T-cell (primary cell): ENCODE measurements at regions not wholly inside any gene's neighbourhood (a gene's known extent, or its start where the extent isn't known, plus 50 kb on each side); places are given as distances from the start of the nearest gene placed in this dataset.

Source experiments
- ATAC-seq, 4 experiments: fragments of 200-7000 bp in 3 of 4; fragments of 150-1000 bp in 1 of 4; cut with Tn5 transposase; replicated peaks in 1 of 4; 1 replicate in 3 of 4; 2 replicates in 1 of 4; pipeline ENCODE4 v1.10.0; 2021; ENCODE audit warnings: moderate library complexity in 3 of 4, mild to moderate bottlenecking in 2 of 4, moderate number of reproducible peaks in 1 of 4
- CTCF ChIA-PET, 2 donors: fragments of 300-600 bp; sonication (Branson Sonifier 250); formaldehyde crosslinking; loops; one replicate each; lab custom pipeline; 2022; ENCODE audit warnings: antibody characterized with exemption in 2 of 2; lab: Charles Lee
- POLR2A ChIA-PET, 2 donors: fragments of 300-600 bp; sonication (Branson Sonifier 250); formaldehyde crosslinking; loops; one replicate each; lab custom pipeline; 2022; ENCODE audit warnings: antibody characterized with exemption in 2 of 2; lab: Charles Lee
- DNase-seq, 35 experiments: peaks; one replicate each; pipeline versions ENCODE4 v3.0.0 to v3.0.0-alpha.2; 2013 to 2023
- H3K27ac ChIP-seq: one replicate; pipeline ENCODE4 v1.5.1; 2013; ENCODE audit warnings: low read length
- H3K27me3 ChIP-seq, 2 experiments: replicated peaks in 1 of 2; 1 replicate in 1 of 2; 2 replicates in 1 of 2; pipeline versions ENCODE4 v1.6.1 to v1.7.0; 2013; ENCODE audit warnings: low read length in 1 of 2, mixed read lengths in 1 of 2; ENCODE audit not compliant: control insufficient read depth in 2 of 2, insufficient read depth in 2 of 2; ENCODE audit errors: extremely low read depth in 1 of 2
- H3K36me3 ChIP-seq, 2 donors: 1 replicate in 1 of 2; 2 replicates in 1 of 2; pipeline versions ENCODE4 v1.6.1 to v1.7.0; 2013; ENCODE audit warnings: low read length in 1 of 2; ENCODE audit not compliant: control insufficient read depth in 2 of 2, insufficient read depth in 1 of 2; ENCODE audit errors: extremely low read depth in 1 of 2
- H3K4me1 ChIP-seq, 2 experiments: 1 replicate in 1 of 2; 2 replicates in 1 of 2; pipeline versions ENCODE4 v1.6.1 to v1.7.0; 2013; ENCODE audit warnings: low read length in 2 of 2, mixed read lengths in 1 of 2; ENCODE audit not compliant: insufficient read depth in 2 of 2, control insufficient read depth in 1 of 2; ENCODE audit errors: extremely low read depth in 1 of 2
- H3K4me3 ChIP-seq, 2 donors: 1 replicate in 1 of 2; 2 replicates in 1 of 2; pipeline versions ENCODE4 v1.5.1 to v1.7.0; 2013; ENCODE audit warnings: mild to moderate bottlenecking in 2 of 2, low read length in 1 of 2, moderate library complexity in 1 of 2; ENCODE audit not compliant: control insufficient read depth in 1 of 2; ENCODE audit errors: extremely low read depth in 1 of 2
- H3K9me3 ChIP-seq: 2 replicates; pipeline ENCODE4 v1.7.0; 2013
- H3K27ac Mint-ChIP-seq, 2 donors: one replicate each; pipeline ENCODE4 v1.8.0; 2020 to 2021; ENCODE audit warnings: mild to moderate bottlenecking in 2 of 2, mixed read lengths in 2 of 2
- H3K27me3 Mint-ChIP-seq, 2 donors: one replicate each; pipeline ENCODE4 v1.8.0; 2021 to 2022; ENCODE audit warnings: mixed read lengths in 2 of 2
- H3K36me3 Mint-ChIP-seq: one replicate; pipeline ENCODE4 v1.8.0; 2021; ENCODE audit warnings: mixed read lengths
- H3K4me1 Mint-ChIP-seq, 3 donors: one replicate each; pipeline ENCODE4 v1.8.0; 2020 to 2022; ENCODE audit warnings: mixed read lengths in 3 of 3, mild to moderate bottlenecking in 1 of 3
- H3K4me3 Mint-ChIP-seq, 3 donors: one replicate each; pipeline ENCODE4 v1.8.0; 2020 to 2022; ENCODE audit warnings: mild to moderate bottlenecking in 3 of 3, mixed read lengths in 3 of 3, moderate library complexity in 3 of 3
- H3K9me3 Mint-ChIP-seq, 3 donors: one replicate each; pipeline ENCODE4 v1.8.0; 2020 to 2022; ENCODE audit warnings: mixed read lengths in 3 of 3
- WGBS: methylation state at CpG from one replicate; pipeline ENCODE4 v1.1.5; 2013; ENCODE audit warnings: missing lambda C conversion rate; ENCODE audit not compliant: insufficient coverage; 5-methylcytosine and 5-hydroxymethylcytosine counted together

DNA sequence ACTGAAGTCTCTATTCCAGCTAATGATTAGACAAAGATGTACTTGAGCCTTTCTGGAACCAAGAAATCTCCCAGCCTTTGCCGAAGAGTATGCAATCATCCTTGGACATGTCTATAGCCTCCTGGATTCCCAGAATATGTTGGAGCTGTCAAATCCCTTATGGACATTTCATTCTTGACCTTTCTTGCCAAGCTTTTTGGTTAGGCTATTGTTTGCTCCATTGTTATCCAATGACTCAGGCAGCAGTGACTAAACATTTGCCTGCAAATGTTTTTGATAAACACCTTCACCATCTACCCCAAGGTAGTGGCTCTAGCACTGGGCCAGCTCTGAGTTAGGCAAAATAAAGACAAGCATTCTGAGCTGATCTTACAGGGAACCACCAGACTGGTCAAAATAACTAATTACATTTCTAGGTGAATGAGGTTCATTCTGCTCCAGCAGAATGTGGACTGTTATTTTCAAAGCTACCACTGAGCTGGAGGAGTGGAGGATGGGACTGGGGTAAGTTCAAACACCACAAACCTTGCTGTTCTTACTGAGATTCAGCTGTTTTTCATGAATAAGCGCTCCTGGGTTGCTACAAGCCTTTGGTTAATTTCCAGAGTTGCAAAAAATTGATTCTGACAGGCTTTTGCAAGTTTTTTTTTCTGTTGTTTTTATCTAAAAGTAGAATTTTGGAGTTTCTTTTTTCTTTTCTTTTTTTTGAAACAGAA lies 81.0 kb downstream of the TMEM270 start:
- Mint-ChIP-seq H3K27ac (no peak overlapping the region), H3K36me3 (peaks cover 8% of the 10 kb centered on the region), H3K4me3 (no peak overlapping the region), H3K27me3 (peaks cover 9 to 14% of the 10 kb centered on the region in 2 donors), H3K4me1 (no peaks in the 10 kb centered on the region), H3K9me3 (peaks cover 12 to 33% (median 20%) of the 10 kb centered on the region in 3 donors)
- no peaks in the 10 kb centered on the region for H3K4me1 ChIP-seq
- H3K36me3 ChIP-seq: no peaks in the 10 kb centered on the region
- WGBS: 100% methylated on average over 1 of the region's 2 CpGs
- no peaks in the 10 kb centered on the region for H3K9me3 ChIP-seq
- ChIA-PET CTCF (no interaction called here), POLR2A (no interaction called here)
- H3K4me3 ChIP-seq: no peak overlapping the region
- ATAC-seq (no peak), DNase-seq (no peak)
- no peak overlapping the region for H3K27ac ChIP-seq
- H3K27me3 ChIP-seq: peaks cover 0 to 10% of the 10 kb centered on the region in 2 experiments

DNA sequence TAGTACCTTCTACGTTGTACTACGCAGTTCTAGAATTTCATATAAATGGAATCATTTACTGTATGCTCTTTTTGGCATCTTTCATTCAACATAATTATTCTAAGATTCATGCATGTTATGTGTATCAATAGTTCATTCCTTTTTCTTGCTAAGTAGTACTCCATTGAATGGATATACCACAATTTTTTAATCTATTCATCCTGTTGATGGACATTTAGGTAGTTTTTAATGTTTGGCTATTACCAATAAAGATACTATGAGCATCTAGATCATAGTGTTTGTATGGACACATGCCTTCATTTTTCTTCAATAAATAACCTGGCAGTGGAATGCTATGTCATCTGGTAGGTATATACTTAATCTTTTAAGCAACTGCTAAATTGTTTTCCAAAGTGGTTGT lies 83.0 kb upstream of the ELN start:
- CTCF ChIA-PET: no interaction called here
- H3K9me3 Mint-ChIP-seq: peaks cover 12 to 43% (median 29%) of the 10 kb centered on the region in 3 donors

GRCh38 chr7:73948287-73948686 lies 79.7 kb upstream of the ELN start:
- no peaks in the 10 kb centered on the region for H3K4me1 ChIP-seq
- ATAC-seq (no peak), DNase-seq (no peak)
- no peak overlapping the region for H3K27ac Mint-ChIP-seq
- CTCF ChIA-PET: no interaction called here
- peaks cover 11 to 17% of the 10 kb centered on the region in 2 donors for H3K27me3 Mint-ChIP-seq
- no peak overlapping the region for H3K4me3 ChIP-seq
- WGBS: no CpG with 5 or more reads among the region's 1 CpG
- POLR2A ChIA-PET: no interaction called here
- H3K36me3 ChIP-seq: no peaks in the 10 kb centered on the region
- H3K4me1 Mint-ChIP-seq: no peaks in the 10 kb centered on the region
- peaks cover 5 to 29% (median 20%) of the 10 kb centered on the region in 3 donors for H3K9me3 Mint-ChIP-seq
- H3K27ac ChIP-seq: no peak overlapping the region
- no peaks in the 10 kb centered on the region for H3K9me3 ChIP-seq
- no peak overlapping the region for H3K4me3 Mint-ChIP-seq
- peaks cover 5% of the 10 kb centered on the region for H3K36me3 Mint-ChIP-seq
- peaks cover 0 to 24% of the 10 kb centered on the region in 2 experiments for H3K27me3 ChIP-seq

More for the DNA sequence above, 83.0 kb upstream of the ELN start:
- no peaks in the 10 kb centered on the region for H3K36me3 ChIP-seq
- no peak overlapping the region for H3K4me3 ChIP-seq
- no peak overlapping the region for H3K4me3 Mint-ChIP-seq
- peaks cover 0 to 12% of the 10 kb centered on the region in 2 experiments for H3K27me3 ChIP-seq
- WGBS: no CpG with 5 or more reads among the region's 2 CpGs
- H3K27ac Mint-ChIP-seq: no peak overlapping the region
- H3K36me3 Mint-ChIP-seq: peaks cover 8% of the 10 kb centered on the region
- POLR2A ChIA-PET: no interaction called here
- H3K4me1 ChIP-seq: no peaks in the 10 kb centered on the region
- H3K9me3 ChIP-seq: no peaks in the 10 kb centered on the region
- H3K27ac ChIP-seq: no peak overlapping the region
- peaks cover 9 to 16% of the 10 kb centered on the region in 2 donors for H3K27me3 Mint-ChIP-seq
- ATAC-seq (no peak), DNase-seq (no peak)
- H3K4me1 Mint-ChIP-seq: no peaks in the 10 kb centered on the region

- Histone ChIP-seq H3K9me3 (no peaks in the 10 kb centered on the region), H3K36me3 (no peaks in the 10 kb centered on the region), H3K4me1 (no peaks in the 10 kb centered on the region), H3K27ac (no peak overlapping the region), H3K27me3 (peaks cover 0 to 22% of the 10 kb centered on the region in 2 experiments), H3K4me3 (no peak overlapping the region)
- Mint-ChIP-seq H3K27ac (no peak overlapping the region), H3K4me1 (no peaks in the 10 kb centered on the region), H3K36me3 (no peaks in the 10 kb centered on the region), H3K27me3 (peaks cover 14 to 25% of the 10 kb centered on the region in 2 donors), H3K9me3 (peaks cover 0 to 16% (median 13%) of the 10 kb centered on the region in 3 donors), H3K4me3 (no peak overlapping the region)
- WGBS: no CpG with 5 or more reads among the region's 4 CpGs
- POLR2A ChIA-PET: no interaction called here
- ATAC-seq: no peak
- CTCF ChIA-PET: no interaction called here
- DNase-seq: no peak
Observed at GRCh38 chr7:73952266-73952665, 75.7 kb upstream of the ELN start.

DNA sequence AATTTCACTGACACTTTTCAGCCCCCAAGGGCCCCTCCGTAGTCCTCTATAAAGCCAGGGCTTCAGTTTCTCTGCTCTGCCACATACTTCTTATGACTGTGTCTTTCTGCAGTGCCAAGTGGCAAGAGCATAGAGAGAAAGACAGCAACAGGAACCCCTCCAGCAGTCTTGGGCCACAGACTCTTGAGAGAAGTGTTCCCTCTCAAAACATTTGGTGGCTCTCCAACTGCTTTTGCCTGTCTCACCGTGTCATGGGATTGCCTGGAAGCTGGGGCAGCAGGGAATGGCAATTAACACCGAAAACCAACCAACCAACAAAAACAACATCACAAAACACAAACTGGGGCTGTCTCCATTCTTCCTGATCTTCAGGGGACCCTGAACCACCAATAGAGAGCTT lies 73.8 kb upstream of the ELN start:
- Mint-ChIP-seq H3K4me3 (no peak overlapping the region), H3K27me3 (peaks cover 14 to 22% of the 10 kb centered on the region in 2 donors), H3K4me1 (no peaks in the 10 kb centered on the region), H3K27ac (no peak overlapping the region), H3K9me3 (peaks cover 0 to 3% (median 1%) of the 10 kb centered on the region in 3 donors), H3K36me3 (no peaks in the 10 kb centered on the region)
- H3K27me3 ChIP-seq: peaks cover 0 to 19% of the 10 kb centered on the region in 2 experiments
- H3K4me1 ChIP-seq: no peaks in the 10 kb centered on the region
- WGBS: 84% methylated on average over 3 of the region's 3 CpGs
- no peak overlapping the region for H3K4me3 ChIP-seq
- no peak overlapping the region for H3K27ac ChIP-seq
- no peaks in the 10 kb centered on the region for H3K9me3 ChIP-seq
- CTCF ChIA-PET: interaction anchor here in 1 of 2 donors (0.7 kb wide), 1 partner anchor 38 kb away, joined by 6 read pairs; no protein-coding TSS in a partner anchor
- POLR2A ChIA-PET: no interaction called here
- DNase-seq: no peak
- ATAC-seq: no peak
- H3K36me3 ChIP-seq: no peaks in the 10 kb centered on the region

- CTCF ChIA-PET: no interaction called here
- ATAC-seq (no peak), DNase-seq (no peak)
- Mint-ChIP-seq H3K4me1 (no peaks in the 10 kb centered on the region), H3K27ac (no peak overlapping the region), H3K9me3 (no peaks in the 10 kb centered on the region), H3K4me3 (no peak overlapping the region), H3K36me3 (no peaks in the 10 kb centered on the region), H3K27me3 (peaks cover 14 to 20% of the 10 kb centered on the region in 2 donors)
- Histone ChIP-seq H3K27me3 (peaks cover 0 to 19% of the 10 kb centered on the region in 2 experiments), H3K4me1 (no peaks in the 10 kb centered on the region), H3K4me3 (no peak overlapping the region), H3K27ac (no peak overlapping the region), H3K9me3 (no peaks in the 10 kb centered on the region), H3K36me3 (no peaks in the 10 kb centered on the region)
- POLR2A ChIA-PET: no interaction called here
- WGBS: no CpG with 5 or more reads among the region's 2 CpGs
Observed at GRCh38 chr7:73954861-73955260, 73.1 kb upstream of the ELN start.
